ENCODE measurements at regions not wholly inside any gene's neighbourhood (a gene's known extent, or its start where the extent isn't known, plus 50 kb on each side); places are given as distances from the start of the nearest gene placed in this dataset.

DNA sequence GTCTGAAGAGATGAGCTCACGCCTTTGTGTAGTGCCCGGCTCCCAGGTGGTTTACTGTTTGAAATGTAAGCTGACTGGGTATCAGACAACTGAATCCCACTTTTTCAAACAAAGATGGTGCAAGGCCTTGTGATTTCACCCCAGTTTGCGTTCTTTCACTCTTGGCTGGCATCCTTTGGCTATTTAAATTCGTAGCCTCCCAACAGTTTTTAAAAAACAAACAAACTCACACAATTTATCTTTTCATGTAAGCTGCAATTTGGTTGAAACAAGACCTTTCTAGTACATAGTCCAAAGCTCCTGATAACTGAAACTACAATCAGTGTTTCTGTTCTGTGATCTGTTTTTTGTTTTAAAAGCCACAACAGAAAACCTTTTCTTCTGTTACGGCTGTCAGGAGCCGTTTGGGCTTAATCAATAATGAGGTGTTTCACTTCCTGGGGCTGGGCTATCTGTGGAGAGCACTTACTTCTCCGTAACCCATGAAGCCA, 65.1 kb upstream of the NPAS1 start:
- TF ChIP-seq, protein P1, sequence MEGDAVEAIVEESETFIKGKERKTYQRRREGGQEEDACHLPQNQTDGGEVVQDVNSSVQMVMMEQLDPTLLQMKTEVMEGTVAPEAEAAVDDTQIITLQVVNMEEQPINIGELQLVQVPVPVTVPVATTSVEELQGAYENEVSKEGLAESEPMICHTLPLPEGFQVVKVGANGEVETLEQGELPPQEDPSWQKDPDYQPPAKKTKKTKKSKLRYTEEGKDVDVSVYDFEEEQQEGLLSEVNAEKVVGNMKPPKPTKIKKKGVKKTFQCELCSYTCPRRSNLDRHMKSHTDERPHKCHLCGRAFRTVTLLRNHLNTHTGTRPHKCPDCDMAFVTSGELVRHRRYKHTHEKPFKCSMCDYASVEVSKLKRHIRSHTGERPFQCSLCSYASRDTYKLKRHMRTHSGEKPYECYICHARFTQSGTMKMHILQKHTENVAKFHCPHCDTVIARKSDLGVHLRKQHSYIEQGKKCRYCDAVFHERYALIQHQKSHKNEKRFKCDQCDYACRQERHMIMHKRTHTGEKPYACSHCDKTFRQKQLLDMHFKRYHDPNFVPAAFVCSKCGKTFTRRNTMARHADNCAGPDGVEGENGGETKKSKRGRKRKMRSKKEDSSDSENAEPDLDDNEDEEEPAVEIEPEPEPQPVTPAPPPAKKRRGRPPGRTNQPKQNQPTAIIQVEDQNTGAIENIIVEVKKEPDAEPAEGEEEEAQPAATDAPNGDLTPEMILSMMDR (IDR thresholded peaks at IDR 0.05), result no peak
- no peak for TF ChIP-seq POLR2A (IDR thresholded peaks at IDR 0.05)

All from vagina (tissue), 2 donors.